HG02970 (cell line): ENCODE measurements at regions not wholly inside any gene's neighbourhood (a gene's known extent, or its start where the extent isn't known, plus 50 kb on each side); places are given as distances from the start of the nearest gene placed in this dataset.
"Not testable (repeated sequence)": the region's sequence is repeated elsewhere in the genome, so short reads cannot be mapped to it uniquely, and the experiment has no call there.

Source experiments
- ATAC-seq: cut with Tn5 transposase; IDR thresholded peaks from one replicate; pipeline ENCODE4 v1.9.1; 2021; ENCODE audit warnings: mild to moderate bottlenecking, moderate library complexity, moderate number of reproducible peaks; ENCODE audit not compliant: unreplicated experiment, low FRiP score

DNA sequence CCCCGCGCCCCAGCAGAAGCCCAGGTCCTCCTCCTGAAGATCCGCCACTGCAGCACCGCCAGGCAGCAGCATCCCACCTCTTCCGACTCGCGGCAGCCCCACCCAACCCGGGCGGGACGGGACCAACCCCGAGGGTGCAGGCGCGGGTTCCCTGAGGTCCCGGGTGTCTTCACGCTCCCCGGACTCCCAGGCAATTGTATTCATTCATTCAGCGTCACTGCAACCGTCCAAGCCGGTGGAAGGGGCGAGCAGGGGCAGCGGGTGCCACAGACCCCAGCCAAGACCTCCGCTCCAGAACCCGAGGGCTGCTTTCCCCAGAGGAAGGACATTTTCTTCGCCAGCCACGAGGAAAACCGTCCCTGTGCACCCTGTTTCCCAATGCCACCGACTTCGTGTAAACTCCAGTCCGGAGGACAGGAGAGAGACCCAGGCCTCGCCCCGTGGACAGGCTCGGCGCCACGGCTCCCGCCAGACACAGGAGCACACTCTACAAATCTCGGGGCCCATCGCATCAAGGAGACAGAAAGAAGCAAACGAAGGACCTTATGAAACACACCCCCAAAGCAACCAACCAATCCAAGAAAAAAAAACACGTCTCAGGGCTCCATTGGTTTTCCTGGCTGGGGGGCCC, 1471.5 kb downstream of the FOXD4L5 start:
- not testable (repeated sequence) for ATAC-seq

DNA sequence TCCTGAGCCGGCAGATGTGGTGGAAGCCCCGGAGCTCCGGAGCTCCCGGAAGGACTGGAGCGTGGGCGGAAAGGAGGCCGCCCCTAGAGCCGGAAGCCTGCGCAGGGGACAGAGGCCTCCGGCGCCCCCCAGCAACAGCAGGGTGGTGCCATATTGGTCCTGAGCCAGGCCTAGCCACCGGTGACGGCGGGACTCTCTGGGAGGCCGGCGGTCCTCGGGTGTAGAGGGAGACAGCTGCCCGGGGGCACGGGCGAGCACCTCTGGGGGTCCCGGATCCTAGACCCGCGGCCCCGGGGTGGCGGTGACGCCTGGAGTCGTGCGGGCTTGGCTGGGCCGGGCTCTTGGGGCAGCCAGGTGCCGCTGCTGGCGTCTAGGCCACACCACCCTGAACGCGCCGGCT, 1472.2 kb downstream of the FOXD4L5 start:
- peak; percentile 51 for ATAC-seq

DNA sequence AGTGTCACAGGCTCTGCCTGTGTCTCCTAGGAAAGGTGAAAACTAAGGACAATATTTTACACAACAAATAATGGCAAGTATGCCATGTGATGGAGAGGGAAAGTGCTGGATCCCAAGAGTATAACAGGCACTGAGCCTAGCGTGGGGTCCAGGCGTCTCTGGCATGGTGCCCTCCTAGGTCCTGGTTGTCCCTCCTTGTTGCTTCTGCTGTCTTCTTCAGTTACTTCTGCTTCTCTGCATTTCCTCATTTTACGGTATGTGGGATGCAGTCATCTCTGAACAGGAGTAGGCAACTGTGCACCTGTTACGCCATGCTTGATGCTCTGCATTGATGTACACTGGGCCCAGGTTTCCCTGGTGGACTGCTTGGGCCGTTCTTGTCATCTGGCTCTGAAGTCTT, 1480.8 kb downstream of the FOXD4L5 start:
- not testable (repeated sequence) for ATAC-seq

DNA sequence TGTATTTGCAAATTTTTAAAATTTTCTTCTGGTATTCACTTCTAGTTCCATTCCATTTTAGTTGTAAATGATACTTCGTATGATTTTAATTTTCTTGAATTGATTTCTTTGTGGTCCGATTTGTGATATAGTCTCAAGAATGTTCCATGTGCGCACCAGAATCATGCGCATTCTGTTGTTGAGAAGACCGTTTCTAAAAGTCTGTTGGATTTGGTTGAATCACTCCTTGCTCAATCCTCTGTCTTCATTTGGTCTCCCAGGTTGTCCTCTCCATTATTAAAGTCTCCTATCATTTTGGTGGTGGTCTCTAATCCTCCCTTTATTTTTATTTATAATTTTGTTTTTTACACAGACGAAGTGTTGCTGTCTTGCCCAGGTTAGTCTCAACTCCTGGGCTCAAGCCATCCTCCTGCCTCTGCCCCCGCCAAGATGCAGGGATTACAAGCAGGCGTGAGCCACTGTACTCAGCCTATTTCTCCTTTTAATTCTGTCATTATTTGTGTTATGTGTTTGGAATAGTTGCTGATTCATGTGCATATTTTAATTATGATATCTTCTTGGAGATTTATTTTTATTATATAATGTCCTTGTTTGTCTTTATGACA, 1490.8 kb downstream of the FOXD4L5 start:
- ATAC-seq: not testable (repeated sequence)

DNA sequence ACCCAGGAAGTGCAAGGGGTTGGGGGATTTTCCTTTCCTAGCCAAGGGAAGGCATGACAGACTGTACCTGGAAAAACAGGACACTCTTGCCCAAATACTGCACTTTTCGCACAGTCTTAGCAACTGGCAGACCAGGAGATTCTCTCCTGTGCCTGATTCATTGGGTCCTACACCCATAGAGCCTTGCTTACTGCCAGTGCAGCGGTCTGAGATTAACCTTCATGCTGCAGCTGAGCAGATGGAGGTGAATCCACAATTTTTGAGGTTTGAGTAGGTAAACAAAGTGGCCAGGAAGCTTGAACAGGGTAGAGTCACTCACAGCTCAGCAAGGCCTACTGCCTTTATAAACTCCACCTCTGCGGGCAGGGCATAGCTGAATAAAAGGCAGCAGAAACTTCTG, 1497.6 kb downstream of the FOXD4L5 start:
- not testable (repeated sequence) for ATAC-seq

DNA sequence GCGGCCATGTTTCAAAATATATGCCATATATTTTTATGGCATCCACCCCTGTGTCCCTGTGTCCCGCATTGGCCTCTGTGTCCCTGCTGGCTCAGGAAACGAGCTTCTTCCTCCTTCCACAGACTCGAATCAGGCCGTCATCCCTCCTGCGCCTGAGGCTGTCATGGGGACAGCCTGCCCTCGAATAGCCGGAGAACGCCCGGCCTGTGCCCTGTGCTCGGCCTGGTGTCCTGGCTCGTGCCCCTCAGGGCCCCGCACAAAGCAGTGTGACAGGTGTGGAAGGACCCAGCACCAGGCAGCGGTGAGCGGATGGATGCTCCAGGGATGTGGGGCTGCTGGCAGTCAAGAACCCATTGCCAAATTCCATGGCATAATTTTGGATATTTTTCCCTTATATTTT, 1500.0 kb downstream of the FOXD4L5 start:
- not testable (repeated sequence) for ATAC-seq

DNA sequence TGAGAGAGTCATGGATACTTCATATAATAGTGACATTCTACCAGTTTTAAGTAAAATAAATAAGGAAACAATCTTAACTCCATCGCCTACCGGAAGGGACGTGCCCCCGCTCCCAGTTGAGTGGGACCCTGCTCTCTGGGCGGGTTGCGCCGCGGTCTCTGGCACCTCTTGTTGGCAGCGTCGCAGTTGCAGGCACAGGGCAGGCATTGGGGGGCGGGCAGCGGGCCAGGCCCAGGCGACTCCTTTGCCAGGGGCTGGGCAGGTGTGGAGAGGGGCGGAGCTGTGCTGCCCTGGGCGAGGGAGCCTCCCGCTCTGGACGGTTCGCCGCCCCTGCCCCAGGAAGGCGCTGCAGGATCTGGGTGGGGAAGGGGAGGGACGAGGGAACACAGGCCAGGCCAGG, 1500.6 kb downstream of the FOXD4L5 start:
- not testable (repeated sequence) for ATAC-seq

DNA sequence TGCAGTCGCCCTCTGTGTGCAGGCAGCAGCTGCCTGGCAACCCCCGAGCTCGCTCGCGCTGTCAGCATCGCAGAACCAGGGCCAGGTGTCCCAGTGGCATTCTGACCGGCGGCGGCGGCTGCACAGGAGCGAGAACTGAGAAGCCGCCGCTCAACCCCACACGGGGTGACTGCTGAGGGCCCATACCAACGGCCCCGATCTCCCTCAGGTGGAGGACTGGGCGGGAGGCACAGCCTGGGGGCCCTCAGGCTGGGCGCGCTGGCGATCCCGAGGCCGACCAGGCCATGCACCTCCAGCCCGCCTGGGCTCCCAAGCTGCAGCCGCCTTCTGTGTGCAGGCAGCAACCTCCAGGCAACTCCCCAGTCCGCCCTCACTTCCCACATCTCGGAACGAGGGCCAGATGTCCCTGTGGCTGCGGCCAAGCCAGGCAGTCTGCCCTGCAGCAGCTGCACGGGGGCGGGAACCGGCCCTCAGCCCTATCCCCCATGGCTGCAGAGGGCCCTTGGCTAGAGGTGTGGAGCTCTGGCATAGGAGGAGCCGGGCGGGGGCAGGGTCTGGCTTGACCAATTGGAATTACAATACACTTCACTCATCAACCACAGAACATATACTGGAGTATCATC, 1503.1 kb downstream of the FOXD4L5 start:
- not testable (repeated sequence) for ATAC-seq

DNA sequence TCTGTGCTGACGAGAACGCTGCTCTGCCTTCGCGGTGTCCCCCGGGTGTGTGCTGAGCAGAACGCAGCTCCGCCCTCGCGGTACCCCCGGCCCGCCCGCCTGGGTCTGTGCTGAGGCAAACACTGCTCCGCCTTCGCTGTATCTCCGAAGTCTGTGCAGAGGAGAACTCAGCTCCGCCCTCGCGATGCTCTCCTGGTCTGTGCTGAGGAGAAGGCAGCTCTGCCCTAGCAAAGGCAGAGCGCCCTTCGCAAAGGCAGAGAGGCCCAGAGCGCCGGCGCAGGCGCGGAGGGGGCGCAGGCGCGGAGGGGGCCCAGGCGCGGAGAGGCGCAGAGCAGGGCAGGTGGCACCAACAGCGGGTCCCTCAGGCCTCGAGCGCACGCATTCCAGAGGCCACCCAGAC, 1503.6 kb downstream of the FOXD4L5 start:
- peak; percentile 67 for ATAC-seq

DNA sequence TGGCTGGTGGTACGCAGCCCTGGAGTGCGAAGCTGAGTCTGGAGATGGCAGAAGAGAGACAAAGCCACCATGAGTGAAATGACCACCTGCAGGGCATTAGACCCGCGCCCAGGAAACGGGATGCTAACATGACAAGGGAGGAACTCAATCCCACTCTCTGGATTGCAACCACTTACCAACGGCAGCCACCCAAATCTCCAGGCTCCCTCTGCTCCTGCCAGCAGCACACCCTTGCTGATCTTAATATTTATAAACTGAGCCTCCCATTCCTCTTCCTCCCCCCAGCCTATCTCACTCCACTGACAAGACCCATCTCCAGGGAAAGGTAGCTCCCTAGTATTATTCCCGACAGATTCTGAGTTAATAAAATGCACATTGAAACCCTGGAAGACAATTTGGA, 1508.8 kb downstream of the FOXD4L5 start:
- not testable (repeated sequence) for ATAC-seq

DNA sequence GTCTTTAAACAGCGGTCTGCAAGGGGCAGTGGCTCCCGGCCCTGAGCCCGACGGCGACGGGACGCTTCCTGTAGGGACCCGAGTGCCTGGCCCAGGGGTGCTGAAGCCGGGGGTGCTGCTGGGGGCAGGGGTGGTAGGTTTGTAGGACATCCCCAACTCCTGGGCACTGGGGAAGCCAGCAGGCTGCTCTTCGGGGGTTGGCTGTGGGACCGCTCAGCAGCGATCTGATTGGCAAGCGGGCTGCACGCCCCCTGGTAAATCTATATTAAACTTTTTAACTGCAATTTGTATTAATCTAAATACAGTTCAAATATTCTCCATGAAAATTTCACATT, 1510.0 kb downstream of the FOXD4L5 start:
- ATAC-seq: not testable (repeated sequence)

DNA sequence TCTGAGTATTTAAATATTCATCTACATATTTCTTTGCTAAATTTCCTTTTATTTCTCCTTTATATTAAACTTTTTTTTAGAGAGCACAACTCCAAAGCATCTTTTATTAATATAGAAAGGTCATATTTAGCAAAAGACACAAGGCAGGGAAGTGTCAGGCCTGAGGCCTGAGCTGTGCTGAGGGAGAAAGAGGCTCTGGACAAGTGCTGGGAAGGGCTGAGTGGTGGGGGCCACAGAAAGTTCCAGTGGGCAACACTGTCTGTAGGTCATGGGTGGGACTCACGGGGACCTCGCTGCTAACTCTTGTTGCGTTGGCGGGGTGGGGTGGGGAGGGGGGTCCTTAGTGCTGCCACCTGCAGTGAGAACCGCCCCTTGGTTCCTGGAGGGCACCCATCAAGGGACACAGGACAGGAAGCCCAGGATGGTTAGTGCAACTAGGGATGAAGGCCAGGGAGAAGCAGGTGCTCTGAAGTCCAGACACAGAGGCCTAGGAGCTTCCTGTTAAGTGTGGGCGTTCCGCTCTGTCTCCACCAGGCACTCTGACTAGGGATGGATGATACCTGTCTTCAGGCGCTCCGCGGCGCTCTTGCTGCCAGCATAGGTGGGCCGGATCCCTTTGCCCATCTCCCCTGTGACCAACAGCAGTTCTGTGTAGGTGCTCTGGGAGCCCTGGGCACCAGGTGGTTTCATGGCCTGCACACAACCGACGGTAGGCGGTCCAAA, 1510.5 kb downstream of the FOXD4L5 start:
- not testable (repeated sequence) for ATAC-seq

DNA sequence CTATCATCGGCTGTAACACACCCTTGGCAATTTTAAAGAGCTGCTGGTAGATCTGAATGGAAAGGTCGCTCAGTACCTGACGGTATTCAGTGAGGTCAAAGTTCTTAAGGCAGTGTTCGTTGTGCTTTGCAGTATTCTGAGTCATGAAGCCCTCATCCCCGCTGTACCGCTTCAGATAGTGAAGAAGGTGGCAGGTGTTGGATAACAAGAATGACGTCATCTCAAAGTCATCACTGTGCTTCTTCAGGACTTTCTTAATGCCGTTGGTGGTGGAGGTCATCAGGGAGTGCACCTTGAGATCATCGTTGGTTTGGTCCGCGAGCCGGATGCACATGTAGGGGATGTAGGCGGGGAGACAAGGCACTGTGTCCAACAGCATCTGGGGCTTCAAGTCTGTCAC, 1522.8 kb downstream of the FOXD4L5 start:
- ATAC-seq: not testable (repeated sequence)

DNA sequence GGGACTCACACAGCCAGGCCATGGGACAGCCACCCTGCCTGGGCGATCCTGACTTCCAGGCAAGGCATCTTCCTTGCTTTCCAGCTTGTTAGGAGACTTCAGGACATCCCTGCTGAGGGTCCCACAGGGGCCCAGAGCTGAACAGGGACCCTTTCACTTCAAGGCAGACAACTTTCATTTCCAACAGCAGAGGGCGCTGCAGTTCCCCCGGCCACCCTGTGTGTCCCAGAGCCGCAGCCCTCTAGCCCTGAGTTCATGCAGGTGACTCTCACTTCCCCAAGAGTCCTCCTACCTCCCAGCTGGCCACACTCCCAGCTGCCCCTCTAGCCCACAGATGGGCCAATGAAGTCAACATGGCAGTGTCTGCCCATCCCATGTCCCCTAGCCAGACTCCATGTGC, 1556.0 kb downstream of the FOXD4L5 start:
- ATAC-seq: not testable (repeated sequence)

DNA sequence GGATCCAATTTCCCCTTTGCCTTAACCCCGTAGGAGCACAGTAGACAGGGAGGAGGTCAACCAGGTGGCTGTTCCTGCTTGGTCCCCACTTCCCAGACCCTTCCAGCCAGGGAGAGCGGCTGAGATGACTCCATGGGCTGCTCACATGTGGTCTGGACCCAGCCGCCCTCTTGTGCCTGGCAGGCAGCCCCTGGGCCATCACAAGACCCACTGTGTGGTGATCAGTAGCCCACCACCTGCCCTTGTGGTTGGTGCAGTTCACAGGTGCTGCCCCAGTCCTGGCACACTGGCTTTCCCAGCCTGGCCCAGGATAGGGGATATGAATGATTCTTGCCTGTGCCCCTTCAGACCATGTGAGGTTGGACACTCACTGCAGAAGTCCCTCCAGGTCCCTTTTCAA, 1556.7 kb downstream of the FOXD4L5 start:
- ATAC-seq: no peak

DNA sequence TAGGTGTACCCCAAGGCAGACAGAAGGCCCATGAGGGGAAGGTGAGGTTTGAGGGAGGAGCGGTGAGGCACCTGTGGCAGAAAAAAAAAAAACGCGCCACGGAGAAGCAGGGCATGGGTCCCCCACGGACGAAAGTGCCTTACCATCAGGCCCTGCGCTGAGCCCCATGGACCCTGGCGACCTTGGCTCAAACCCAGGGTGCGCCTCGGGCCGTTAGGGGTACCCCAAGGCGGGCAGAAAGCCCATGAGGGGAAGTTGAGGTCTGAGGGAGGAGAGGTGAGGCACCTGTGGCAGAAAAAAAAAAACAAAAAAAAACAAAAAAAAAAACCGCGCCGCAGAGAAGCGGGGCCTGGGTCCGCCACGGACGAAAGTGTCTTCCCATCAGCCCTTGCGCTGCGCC, 1576.7 kb downstream of the FOXD4L5 start:
- ATAC-seq: not testable (repeated sequence)

DNA sequence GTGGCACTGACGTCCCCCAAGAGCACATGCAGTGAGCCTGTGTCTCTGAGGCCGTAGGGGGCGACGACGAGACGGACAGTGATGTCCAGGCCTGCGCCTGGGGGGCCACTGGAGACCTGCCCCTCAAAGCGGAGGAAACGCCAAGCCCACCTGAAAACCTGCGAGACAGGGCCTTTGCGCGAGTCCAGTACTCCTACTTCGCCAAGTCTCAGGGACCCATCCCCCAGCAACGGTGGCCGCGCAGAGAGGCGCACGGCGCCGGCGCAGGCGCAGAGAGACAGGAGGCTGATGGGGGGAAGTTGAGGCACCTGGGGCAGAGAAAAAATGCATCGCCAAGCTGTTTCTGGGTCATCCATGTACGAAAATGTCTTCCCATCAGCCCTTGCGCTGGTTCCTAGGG, 1580.6 kb downstream of the FOXD4L5 start:
- not testable (repeated sequence) for ATAC-seq

DNA sequence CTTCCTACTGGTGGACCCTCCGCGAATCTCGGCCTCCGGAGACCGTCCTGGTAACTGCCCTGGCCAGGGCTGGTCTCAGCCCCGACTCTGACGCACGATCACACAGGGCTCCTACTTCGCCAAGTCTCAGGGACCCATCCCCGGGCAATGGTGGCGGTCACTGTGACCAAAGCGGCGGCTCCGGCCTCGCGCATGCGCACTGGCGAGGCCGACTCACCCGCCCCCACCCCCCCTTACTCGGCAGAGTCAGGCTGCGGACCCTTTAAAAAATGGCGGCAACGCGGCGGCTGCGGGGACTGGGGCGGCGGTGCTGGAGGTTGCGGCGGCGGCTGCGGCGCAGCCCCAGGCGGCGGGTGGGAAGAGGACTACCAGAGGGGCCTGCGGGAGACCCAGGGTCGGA, 1581.3 kb downstream of the FOXD4L5 start:
- not testable (repeated sequence) for ATAC-seq

DNA sequence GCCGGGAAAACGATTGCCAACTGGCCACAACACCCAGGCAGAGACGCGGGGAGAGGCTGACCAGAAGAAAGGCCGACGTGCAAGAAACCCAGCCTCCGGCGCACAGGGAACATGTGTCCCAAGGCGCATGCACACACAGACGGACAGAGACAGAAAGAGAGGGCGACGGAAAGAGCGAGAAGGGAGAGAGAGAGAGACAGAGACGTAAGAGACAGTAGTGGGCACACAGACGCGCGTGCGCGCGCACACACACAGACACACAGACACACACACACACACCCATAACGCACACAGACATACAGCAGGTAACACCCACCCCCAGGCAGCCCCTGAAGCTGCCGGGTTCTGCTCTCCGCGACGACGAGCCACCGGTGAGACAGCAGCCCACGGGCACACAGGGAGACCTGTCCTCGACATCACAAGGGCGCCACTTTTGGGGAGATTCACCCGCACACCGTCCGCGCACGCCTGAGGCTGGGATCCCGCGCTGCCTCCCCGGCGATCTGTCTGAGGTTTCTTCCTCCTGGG, 1581.8 kb downstream of the FOXD4L5 start:
- ATAC-seq: not testable (repeated sequence)
